ENCODE measurements at regions not wholly inside any gene's neighbourhood (a gene's known extent, or its start where the extent isn't known, plus 50 kb on each side); places are given as distances from the start of the nearest gene placed in this dataset.

GRCh38 chr3:150333477-150333876 lies 74.6 kb upstream of the TSC22D2 start:
- DNase-seq (ENCODE audit: extremely low spot score in 2 of 2) = no peak
- no peaks in the 10 kb centered on the region for H3K27me3 ChIP-seq
- TF ChIP-seq POLR2AphosphoS5 (IDR thresholded peaks at IDR 0.05; ENCODE audit: insufficient read depth in 1 of 2, low read depth in 1 of 2) (no peak), POLR2A (IDR thresholded peaks at IDR 0.05) (no peak), CTCF (IDR thresholded peaks at IDR 0.05) (no peak)
- H3K9me3 ChIP-seq = no peaks in the 10 kb centered on the region
- intact Hi-C loops (cut with DNase I) = no loop called here
- no peaks in the 10 kb centered on the region for H3K4me1 ChIP-seq
- H3K4me3 ChIP-seq = no peak overlapping the region
- H3K27ac ChIP-seq = no peak overlapping the region
- no peaks in the 10 kb centered on the region for H3K36me3 ChIP-seq

- no peaks in the 10 kb centered on the region for H3K9me3 ChIP-seq
- H3K36me3 ChIP-seq = no peaks in the 10 kb centered on the region
- DNase-seq (ENCODE audit: extremely low spot score in 2 of 2) = no peak
Observed at GRCh38 chr3:150331978-150332568, 76.0 kb upstream of the TSC22D2 start.

GRCh38 chr3:150330872-150331271 lies 77.2 kb upstream of the TSC22D2 start:
- no peak for DNase-seq (ENCODE audit: extremely low spot score in 2 of 2)
- no peak overlapping the region for H3K27ac ChIP-seq
- no peaks in the 10 kb centered on the region for H3K4me1 ChIP-seq
- no peaks in the 10 kb centered on the region for H3K36me3 ChIP-seq
- H3K4me3 ChIP-seq = no peak overlapping the region
- no peaks in the 10 kb centered on the region for H3K27me3 ChIP-seq
- TF ChIP-seq POLR2A (IDR thresholded peaks at IDR 0.05) = no peak
- no peak for TF ChIP-seq CTCF (IDR thresholded peaks at IDR 0.05)
- TF ChIP-seq POLR2AphosphoS5 (IDR thresholded peaks at IDR 0.05; ENCODE audit: insufficient read depth in 1 of 2, low read depth in 1 of 2) = no peak
- intact Hi-C loops (cut with DNase I) = no loop called here
- H3K9me3 ChIP-seq = no peaks in the 10 kb centered on the region

More at GRCh38 chr3:150331978-150332568, 76.0 kb upstream of the TSC22D2 start:
- Histone ChIP-seq H3K4me3 (no peak overlapping the region), H3K27me3 (no peaks in the 10 kb centered on the region), H3K4me1 (no peaks in the 10 kb centered on the region), H3K27ac (no peak overlapping the region)
- intact Hi-C loops (cut with DNase I) = no loop called here
- no peak for TF ChIP-seq POLR2A (IDR thresholded peaks at IDR 0.05)
- no peak for TF ChIP-seq POLR2AphosphoS5 (IDR thresholded peaks at IDR 0.05; ENCODE audit: insufficient read depth in 1 of 2, low read depth in 1 of 2)
- no peak for TF ChIP-seq CTCF (IDR thresholded peaks at IDR 0.05)

DNA sequence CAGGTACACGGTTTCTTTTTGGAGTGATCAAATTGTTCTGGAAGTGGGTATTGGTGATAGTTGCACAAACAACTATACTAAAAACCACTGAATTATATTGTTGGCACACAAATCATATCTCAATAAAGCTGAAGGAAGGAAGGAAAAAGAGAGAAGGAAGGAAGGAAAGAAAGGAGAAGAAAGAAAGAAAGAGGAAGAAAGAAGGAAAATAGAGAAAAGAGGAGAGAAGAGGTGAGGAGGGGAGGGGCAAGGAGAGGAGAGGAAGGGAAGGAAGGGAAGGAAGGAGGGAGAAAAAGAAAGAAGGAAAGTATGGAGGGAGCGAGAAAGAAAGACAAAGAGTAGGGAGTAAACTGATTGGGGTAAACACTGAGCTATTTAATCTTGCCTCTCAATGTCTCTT lies 77.9 kb upstream of the TSC22D2 start:
- Histone ChIP-seq H3K27ac (no peak overlapping the region), H3K9me3 (no peaks in the 10 kb centered on the region), H3K4me3 (peak overlapping the region in 1 of 2 donors; percentile 1), H3K4me1 (no peaks in the 10 kb centered on the region), H3K36me3 (no peaks in the 10 kb centered on the region), H3K27me3 (no peaks in the 10 kb centered on the region)
- intact Hi-C loops (cut with DNase I) = no loop called here
- no peak for DNase-seq (ENCODE audit: extremely low spot score in 2 of 2)
- no peak for TF ChIP-seq POLR2A (IDR thresholded peaks at IDR 0.05)
- no peak for TF ChIP-seq POLR2AphosphoS5 (IDR thresholded peaks at IDR 0.05; ENCODE audit: insufficient read depth in 1 of 2, low read depth in 1 of 2)
- TF ChIP-seq CTCF (IDR thresholded peaks at IDR 0.05) = no peak

GRCh38 chr3:150329408-150329807 lies 78.7 kb upstream of the TSC22D2 start:
- intact Hi-C loops (cut with DNase I) = no loop called here
- Histone ChIP-seq H3K4me3 (no peak overlapping the region), H3K27me3 (no peaks in the 10 kb centered on the region), H3K36me3 (no peaks in the 10 kb centered on the region), H3K27ac (no peak overlapping the region), H3K9me3 (no peaks in the 10 kb centered on the region), H3K4me1 (no peaks in the 10 kb centered on the region)
- DNase-seq (ENCODE audit: extremely low spot score in 2 of 2) = no peak
- TF ChIP-seq POLR2A (IDR thresholded peaks at IDR 0.05) (no peak), POLR2AphosphoS5 (IDR thresholded peaks at IDR 0.05; ENCODE audit: insufficient read depth in 1 of 2, low read depth in 1 of 2) (no peak), CTCF (IDR thresholded peaks at IDR 0.05) (no peak)
